ENCODE measurements at regions not wholly inside any gene's neighbourhood (a gene's known extent, or its start where the extent isn't known, plus 50 kb on each side); places are given as distances from the start of the nearest gene placed in this dataset.
"Not testable (repeated sequence)": the region's sequence is repeated elsewhere in the genome, so short reads cannot be mapped to it uniquely, and the experiment has no call there.

- Histone ChIP-seq H3K36me3 (ENCODE audit: control insufficient read depth, insufficient read depth, low read length) (no peaks in the 10 kb centered on the region), H3K4me3 (ENCODE audit: low read length) (no peak overlapping the region), H3K27me3 (ENCODE audit: control insufficient read depth, insufficient read depth, low read length) (no peaks in the 10 kb centered on the region), H3K9me3 (ENCODE audit: control insufficient read depth, insufficient read depth, low read length) (no peaks in the 10 kb centered on the region), H3K4me1 (ENCODE audit: control insufficient read depth, insufficient read depth, low read length) (no peaks in the 10 kb centered on the region), H3K27ac (ENCODE audit: low read length) (no peak overlapping the region)
- no peak for DNase-seq (ENCODE audit: low read depth, low spot score)
- WGBS (ENCODE audit: insufficient coverage, insufficient read length): no CpG with 5 or more reads among the region's 3 CpGs
These were observed 937.1 kb upstream of the GRIA3 start for GRCh38 chrX:122246937-122247336.

GRCh38 chrX:122248681-122249080 is 935.4 kb upstream of the GRIA3 start:
- Histone ChIP-seq H3K27me3 (ENCODE audit: control insufficient read depth, insufficient read depth, low read length) (no peaks in the 10 kb centered on the region), H3K4me1 (ENCODE audit: control insufficient read depth, insufficient read depth, low read length) (no peaks in the 10 kb centered on the region), H3K27ac (ENCODE audit: low read length) (no peak overlapping the region), H3K4me3 (ENCODE audit: low read length) (no peak overlapping the region), H3K9me3 (ENCODE audit: control insufficient read depth, insufficient read depth, low read length) (no peaks in the 10 kb centered on the region), H3K36me3 (ENCODE audit: control insufficient read depth, insufficient read depth, low read length) (no peaks in the 10 kb centered on the region)
- no peak for DNase-seq (ENCODE audit: low read depth, low spot score)

GRCh38 chrX:122252454-122252853 is 931.6 kb upstream of the GRIA3 start:
- Histone ChIP-seq H3K4me3 (ENCODE audit: low read length) (no peak overlapping the region), H3K4me1 (ENCODE audit: control insufficient read depth, insufficient read depth, low read length) (no peaks in the 10 kb centered on the region), H3K9me3 (ENCODE audit: control insufficient read depth, insufficient read depth, low read length) (no peaks in the 10 kb centered on the region), H3K27ac (ENCODE audit: low read length) (no peak overlapping the region), H3K27me3 (ENCODE audit: control insufficient read depth, insufficient read depth, low read length) (no peaks in the 10 kb centered on the region), H3K36me3 (ENCODE audit: control insufficient read depth, insufficient read depth, low read length) (no peaks in the 10 kb centered on the region)
- WGBS (ENCODE audit: insufficient coverage, insufficient read length): no CpG with 5 or more reads among the region's 5 CpGs
- no peak for DNase-seq (ENCODE audit: low read depth, low spot score)

GRCh38 chrX:122268353-122268752 is 915.7 kb upstream of the GRIA3 start:
- no peaks in the 10 kb centered on the region for H3K4me1 ChIP-seq (ENCODE audit: control insufficient read depth, insufficient read depth, low read length)
- no peaks in the 10 kb centered on the region for H3K9me3 ChIP-seq (ENCODE audit: control insufficient read depth, insufficient read depth, low read length)
- no peaks in the 10 kb centered on the region for H3K27me3 ChIP-seq (ENCODE audit: control insufficient read depth, insufficient read depth, low read length)
- no peak overlapping the region for H3K27ac ChIP-seq (ENCODE audit: low read length)
- DNase-seq (ENCODE audit: low read depth, low spot score): no peak
- H3K4me3 ChIP-seq (ENCODE audit: low read length): no peak overlapping the region
- H3K36me3 ChIP-seq (ENCODE audit: control insufficient read depth, insufficient read depth, low read length): no peaks in the 10 kb centered on the region

- no peak for DNase-seq (ENCODE audit: low read depth, low spot score)
- H3K27ac ChIP-seq (ENCODE audit: low read length): no peak overlapping the region
- no peaks in the 10 kb centered on the region for H3K36me3 ChIP-seq (ENCODE audit: control insufficient read depth, insufficient read depth, low read length)
- no peaks in the 10 kb centered on the region for H3K9me3 ChIP-seq (ENCODE audit: control insufficient read depth, insufficient read depth, low read length)
- H3K27me3 ChIP-seq (ENCODE audit: control insufficient read depth, insufficient read depth, low read length): no peaks in the 10 kb centered on the region
- H3K4me3 ChIP-seq (ENCODE audit: low read length): no peak overlapping the region
- H3K4me1 ChIP-seq (ENCODE audit: control insufficient read depth, insufficient read depth, low read length): no peaks in the 10 kb centered on the region
These were observed 914.8 kb upstream of the GRIA3 start for GRCh38 chrX:122269243-122269781.

- no peak for DNase-seq (ENCODE audit: low read depth, low spot score)
- no CpG with 5 or more reads among the region's 7 CpGs for WGBS (ENCODE audit: insufficient coverage, insufficient read length)
- H3K27me3 ChIP-seq (ENCODE audit: control insufficient read depth, insufficient read depth, low read length): no peaks in the 10 kb centered on the region
- no peaks in the 10 kb centered on the region for H3K36me3 ChIP-seq (ENCODE audit: control insufficient read depth, insufficient read depth, low read length)
- H3K27ac ChIP-seq (ENCODE audit: low read length): no peak overlapping the region
- no peak overlapping the region for H3K4me3 ChIP-seq (ENCODE audit: low read length)
- H3K9me3 ChIP-seq (ENCODE audit: control insufficient read depth, insufficient read depth, low read length): no peaks in the 10 kb centered on the region
- H3K4me1 ChIP-seq (ENCODE audit: control insufficient read depth, insufficient read depth, low read length): no peaks in the 10 kb centered on the region
These were observed 913.1 kb upstream of the GRIA3 start for GRCh38 chrX:122270809-122271494.

- Histone ChIP-seq H3K36me3 (ENCODE audit: control insufficient read depth, insufficient read depth, low read length) (no peaks in the 10 kb centered on the region), H3K27ac (ENCODE audit: low read length) (no peak overlapping the region), H3K9me3 (ENCODE audit: control insufficient read depth, insufficient read depth, low read length) (no peaks in the 10 kb centered on the region), H3K27me3 (ENCODE audit: control insufficient read depth, insufficient read depth, low read length) (no peaks in the 10 kb centered on the region), H3K4me3 (ENCODE audit: low read length) (no peak overlapping the region), H3K4me1 (ENCODE audit: control insufficient read depth, insufficient read depth, low read length) (no peaks in the 10 kb centered on the region)
- no CpG with 5 or more reads among the region's 1 CpG for WGBS (ENCODE audit: insufficient coverage, insufficient read length)
- DNase-seq (ENCODE audit: low read depth, low spot score): no peak
These were observed 912.1 kb upstream of the GRIA3 start for GRCh38 chrX:122272011-122272410.

- Histone ChIP-seq H3K4me1 (ENCODE audit: control insufficient read depth, insufficient read depth, low read length) (no peaks in the 10 kb centered on the region), H3K9me3 (ENCODE audit: control insufficient read depth, insufficient read depth, low read length) (no peaks in the 10 kb centered on the region), H3K27ac (ENCODE audit: low read length) (no peak overlapping the region), H3K27me3 (ENCODE audit: control insufficient read depth, insufficient read depth, low read length) (no peaks in the 10 kb centered on the region), H3K36me3 (ENCODE audit: control insufficient read depth, insufficient read depth, low read length) (no peaks in the 10 kb centered on the region), H3K4me3 (ENCODE audit: low read length) (no peak overlapping the region)
- no CpG with 5 or more reads among the region's 1 CpG for WGBS (ENCODE audit: insufficient coverage, insufficient read length)
- DNase-seq (ENCODE audit: low read depth, low spot score): no peak
These were observed 904.3 kb upstream of the GRIA3 start for GRCh38 chrX:122279746-122280145.

- not testable (repeated sequence) for H3K27me3 ChIP-seq (ENCODE audit: control insufficient read depth, insufficient read depth, low read length); DNase-seq (ENCODE audit: low read depth, low spot score); H3K9me3 ChIP-seq (ENCODE audit: control insufficient read depth, insufficient read depth, low read length); H3K4me3 ChIP-seq (ENCODE audit: low read length); H3K36me3 ChIP-seq (ENCODE audit: control insufficient read depth, insufficient read depth, low read length); H3K4me1 ChIP-seq (ENCODE audit: control insufficient read depth, insufficient read depth, low read length); H3K27ac ChIP-seq (ENCODE audit: low read length)
- WGBS (ENCODE audit: insufficient coverage, insufficient read length): no CpG with 5 or more reads among the region's 5 CpGs
These were observed 884.3 kb upstream of the GRIA3 start for GRCh38 chrX:122299822-122300221.

GRCh38 chrX:122301491-122301890 is 882.6 kb upstream of the GRIA3 start:
- Histone ChIP-seq H3K9me3 (ENCODE audit: control insufficient read depth, insufficient read depth, low read length) (no peaks in the 10 kb centered on the region), H3K27me3 (ENCODE audit: control insufficient read depth, insufficient read depth, low read length) (no peaks in the 10 kb centered on the region), H3K4me1 (ENCODE audit: control insufficient read depth, insufficient read depth, low read length) (no peaks in the 10 kb centered on the region), H3K36me3 (ENCODE audit: control insufficient read depth, insufficient read depth, low read length) (no peaks in the 10 kb centered on the region), H3K27ac (ENCODE audit: low read length) (no peak overlapping the region), H3K4me3 (ENCODE audit: low read length) (no peak overlapping the region)
- DNase-seq (ENCODE audit: low read depth, low spot score): no peak

- Histone ChIP-seq H3K27ac (ENCODE audit: low read length) (no peak overlapping the region), H3K27me3 (ENCODE audit: control insufficient read depth, insufficient read depth, low read length) (no peaks in the 10 kb centered on the region), H3K4me1 (ENCODE audit: control insufficient read depth, insufficient read depth, low read length) (no peaks in the 10 kb centered on the region)
These were observed 880.3 kb upstream of the GRIA3 start for GRCh38 chrX:122303761-122304160.

More at GRCh38 chrX:122303761-122304160, 880.3 kb upstream of the GRIA3 start:
- DNase-seq (ENCODE audit: low read depth, low spot score): no peak
- Histone ChIP-seq H3K9me3 (ENCODE audit: control insufficient read depth, insufficient read depth, low read length) (no peaks in the 10 kb centered on the region), H3K36me3 (ENCODE audit: control insufficient read depth, insufficient read depth, low read length) (no peaks in the 10 kb centered on the region), H3K4me3 (ENCODE audit: low read length) (no peak overlapping the region)
